ENCODE measurements at regions not wholly inside any gene's neighbourhood (a gene's known extent, or its start where the extent isn't known, plus 50 kb on each side); places are given as distances from the start of the nearest gene placed in this dataset.

DNA sequence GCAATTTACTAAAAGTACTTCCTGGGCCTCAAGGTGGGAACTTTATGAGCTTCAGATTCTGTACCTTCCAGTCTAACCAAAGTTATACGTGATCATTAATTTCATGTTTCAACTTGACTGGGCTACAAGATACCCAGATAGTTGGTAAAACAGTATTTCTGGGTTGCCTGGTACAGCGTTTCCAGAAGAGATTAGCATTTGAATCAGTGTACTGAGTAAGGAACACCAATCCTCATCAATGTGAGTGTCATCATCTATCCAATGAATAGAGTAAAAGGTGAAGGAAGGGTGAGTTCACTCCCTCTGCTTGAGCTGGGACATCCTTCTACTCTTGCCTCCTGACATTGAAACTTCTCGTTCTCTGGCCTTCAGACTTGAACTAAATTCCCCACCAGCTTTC lies 274.5 kb upstream of the ID2 start:
- H3K9ac ChIP-seq (ENCODE audit: insufficient read depth, low read length, poor library complexity, severe bottlenecking), result no peak overlapping the region
- no peaks in the 10 kb centered on the region for H3K36me3 ChIP-seq (replicated peaks in 1 of 2; ENCODE audit: control insufficient read depth in 1 of 2, insufficient read depth in 2 of 2, low read length in 2 of 2)
- Mint-ChIP-seq H3K9me3 (peaks cover 0 to 2% (median 0%) of the 10 kb centered on the region in 7 donors), H3K4me1 (peaks cover 24% of the 10 kb centered on the region), H3K27ac (peak overlapping the region in 1 of 7 donors; percentile 41), H3K4me3 (no peak overlapping the region), H3K36me3 (peaks cover 0 to 3% of the 10 kb centered on the region in 2 donors), H3K27me3 (ENCODE audit: low read depth in 3 of 3) (peaks cover 0 to 4% (median 2%) of the 10 kb centered on the region in 3 donors)
- H2AFZ ChIP-seq (ENCODE audit: insufficient read depth, low read depth, low read length, poor library complexity, severe bottlenecking), result no peak overlapping the region
- no peaks in the 10 kb centered on the region for H3K9me3 ChIP-seq (replicated peaks in 1 of 2; ENCODE audit: control insufficient read depth in 1 of 2, insufficient read depth in 1 of 2, low read length in 2 of 2)
- TF ChIP-seq, protein P1, sequence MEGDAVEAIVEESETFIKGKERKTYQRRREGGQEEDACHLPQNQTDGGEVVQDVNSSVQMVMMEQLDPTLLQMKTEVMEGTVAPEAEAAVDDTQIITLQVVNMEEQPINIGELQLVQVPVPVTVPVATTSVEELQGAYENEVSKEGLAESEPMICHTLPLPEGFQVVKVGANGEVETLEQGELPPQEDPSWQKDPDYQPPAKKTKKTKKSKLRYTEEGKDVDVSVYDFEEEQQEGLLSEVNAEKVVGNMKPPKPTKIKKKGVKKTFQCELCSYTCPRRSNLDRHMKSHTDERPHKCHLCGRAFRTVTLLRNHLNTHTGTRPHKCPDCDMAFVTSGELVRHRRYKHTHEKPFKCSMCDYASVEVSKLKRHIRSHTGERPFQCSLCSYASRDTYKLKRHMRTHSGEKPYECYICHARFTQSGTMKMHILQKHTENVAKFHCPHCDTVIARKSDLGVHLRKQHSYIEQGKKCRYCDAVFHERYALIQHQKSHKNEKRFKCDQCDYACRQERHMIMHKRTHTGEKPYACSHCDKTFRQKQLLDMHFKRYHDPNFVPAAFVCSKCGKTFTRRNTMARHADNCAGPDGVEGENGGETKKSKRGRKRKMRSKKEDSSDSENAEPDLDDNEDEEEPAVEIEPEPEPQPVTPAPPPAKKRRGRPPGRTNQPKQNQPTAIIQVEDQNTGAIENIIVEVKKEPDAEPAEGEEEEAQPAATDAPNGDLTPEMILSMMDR (IDR thresholded peaks at IDR 0.05), result no peak
- H3K27me3 ChIP-seq (ENCODE audit: control insufficient read depth in 2 of 2, insufficient read depth in 2 of 2, low read length in 2 of 2), result no peaks in the 10 kb centered on the region
- WGBS (ENCODE audit: insufficient coverage), result 100% methylated on average over 1 of the region's 3 CpGs
- H3K4me2 ChIP-seq (replicated peaks; ENCODE audit: extremely low read depth, low read length, poor library complexity, severe bottlenecking), result no peak overlapping the region
- H3K27ac ChIP-seq (ENCODE audit: low read depth in 1 of 2, low read length in 2 of 2), result no peak overlapping the region
- no peaks in the 10 kb centered on the region for H4K20me1 ChIP-seq (ENCODE audit: insufficient read depth, low read length)
- H3K4me1 ChIP-seq (ENCODE audit: control insufficient read depth in 1 of 2, insufficient read depth in 2 of 2, low read length in 2 of 2), result peaks cover 21 to 29% of the 10 kb centered on the region in 2 donors
- intact Hi-C loops (cut with micrococcal nuclease), result no loop called here
- H3K79me2 ChIP-seq (ENCODE audit: insufficient read depth, low read length), result no peaks in the 10 kb centered on the region
- DNase-seq, result no peak
- H3K4me3 ChIP-seq (replicated peaks in 1 of 3; ENCODE audit: low read depth in 2 of 3, low read length in 3 of 3), result no peak overlapping the region

DNA sequence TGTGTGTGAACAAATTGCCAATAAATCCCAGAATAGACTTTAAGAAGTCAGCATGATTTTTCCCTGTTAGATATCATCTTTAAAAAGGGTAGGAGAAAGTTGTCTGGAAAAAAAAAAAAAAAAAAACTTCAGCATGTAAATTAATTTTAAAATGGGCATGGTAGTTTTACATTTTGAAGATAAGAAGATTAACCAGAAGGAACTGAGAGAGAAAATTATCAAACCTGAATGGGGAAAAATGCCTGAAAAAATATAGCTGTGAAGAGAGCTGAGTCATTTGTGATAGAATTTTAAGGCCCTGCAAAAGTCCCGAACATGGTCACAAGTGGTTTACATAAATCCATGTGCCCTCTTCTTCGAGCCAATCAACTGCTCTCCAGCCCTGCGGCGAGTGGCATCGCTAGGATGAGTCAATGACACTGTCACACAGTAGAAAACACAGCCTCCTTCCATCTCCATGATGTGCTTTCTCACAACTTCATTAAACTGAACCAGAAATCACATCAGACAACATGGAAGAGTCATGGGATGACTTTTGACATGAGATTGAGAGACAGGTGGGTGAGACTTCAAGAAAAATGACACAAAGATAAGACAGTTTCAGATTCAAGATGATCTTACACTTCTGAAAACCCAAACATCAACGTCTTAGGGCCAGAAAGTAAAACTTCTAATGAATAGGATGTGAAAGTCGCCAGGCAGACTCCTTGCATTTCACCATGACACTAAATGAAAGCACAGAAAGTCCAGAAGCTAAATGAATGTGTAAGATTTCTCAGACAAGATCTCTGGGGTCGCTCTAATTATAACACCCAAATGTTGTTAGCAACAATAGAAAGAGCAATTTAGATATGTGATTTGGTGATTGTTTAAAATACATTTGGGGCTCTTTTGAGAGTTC lies 273.0 kb upstream of the ID2 start:
- Histone ChIP-seq H3K27me3 (ENCODE audit: control insufficient read depth in 2 of 2, insufficient read depth in 2 of 2, low read length in 2 of 2) (no peaks in the 10 kb centered on the region), H3K4me1 (ENCODE audit: control insufficient read depth in 1 of 2, insufficient read depth in 2 of 2, low read length in 2 of 2) (peaks cover 36 to 44% of the 10 kb centered on the region in 2 donors), H3K9ac (ENCODE audit: insufficient read depth, low read length, poor library complexity, severe bottlenecking) (no peak overlapping the region), H3K4me2 (replicated peaks; ENCODE audit: extremely low read depth, low read length, poor library complexity, severe bottlenecking) (no peak overlapping the region), H3K36me3 (replicated peaks in 1 of 2; ENCODE audit: control insufficient read depth in 1 of 2, insufficient read depth in 2 of 2, low read length in 2 of 2) (no peaks in the 10 kb centered on the region), H2AFZ (ENCODE audit: insufficient read depth, low read depth, low read length, poor library complexity, severe bottlenecking) (peak overlapping the region; percentile 50), H3K79me2 (ENCODE audit: insufficient read depth, low read length) (no peaks in the 10 kb centered on the region), H4K20me1 (ENCODE audit: insufficient read depth, low read length) (no peaks in the 10 kb centered on the region), H3K9me3 (replicated peaks in 1 of 2; ENCODE audit: control insufficient read depth in 1 of 2, insufficient read depth in 1 of 2, low read length in 2 of 2) (no peaks in the 10 kb centered on the region), H3K27ac (ENCODE audit: low read depth in 1 of 2, low read length in 2 of 2) (peak overlapping the region in 1 of 2 donors; percentile 67), H3K4me3 (replicated peaks in 1 of 3; ENCODE audit: low read depth in 2 of 3, low read length in 3 of 3) (no peak overlapping the region)
- peak; percentile 57 to 73 (median 62) for DNase-seq
- intact Hi-C loops (cut with micrococcal nuclease), result no loop called here
- Mint-ChIP-seq H3K4me3 (peak overlapping the region in 1 of 2 donors; percentile 2), H3K4me1 (peaks cover 39% of the 10 kb centered on the region), H3K9me3 (peaks cover 0 to 2% (median 0%) of the 10 kb centered on the region in 7 donors), H3K36me3 (peaks cover 0 to 3% of the 10 kb centered on the region in 2 donors), H3K27me3 (ENCODE audit: low read depth in 3 of 3) (peaks cover 0 to 4% (median 2%) of the 10 kb centered on the region in 3 donors), H3K27ac (peak overlapping the region; percentile 18 to 85 (median 53))
- TF ChIP-seq, protein P1 (IDR thresholded peaks at IDR 0.05), result no peak
- WGBS (ENCODE audit: insufficient coverage), result 87% methylated on average over 4 of the region's 8 CpGs

All from CD14-positive monocyte (primary cell).